A549 (cell line): ENCODE measurements at regions not wholly inside any gene's neighbourhood (a gene's known extent, or its start where the extent isn't known, plus 50 kb on each side); places are given as distances from the start of the nearest gene placed in this dataset.

ENCODE experiments used
- ATAC-seq, 2 experiments: fragments of 200-7000 bp in 1 of 2; fragments of >200 bp in 1 of 2; cut with Nextera tagmentation in 1 of 2; cut with Tn5 transposase in 1 of 2; 3 replicates each; pipeline versions ENCODE4 v1.8.0 to v1.9.1; 2018 to 2020; ENCODE audit warnings: mild to moderate bottlenecking in 1 of 2, moderate library complexity in 1 of 2
- CTCF ChIA-PET: fragments of 300-600 bp; sonication (Branson Sonifier 250); formaldehyde crosslinking; extraction: SDS; loops from one replicate; lab custom pipeline; 2021; ENCODE audit warnings: antibody characterized with exemption, inconsistent platforms; lab: Yijun Ruan, JAX
- POLR2A ChIA-PET: fragments of 350-600 bp; formaldehyde crosslinking; extraction: SDS; loops from one replicate; lab custom pipeline; 2021; ENCODE audit warnings: antibody characterized with exemption, inconsistent platforms; lab: Yijun Ruan, JAX
- DNase-seq, 2 experiments: peaks; one replicate each; pipeline versions ENCODE4 v3.0.0 to v3.0.0-alpha.2; 2011 to 2016; ENCODE audit warnings: low read depth in 1 of 2, low spot score in 1 of 2
- FAIRE-seq: peaks from 2 replicates; lab custom pipeline; 2011; peaks lifted over from hg19 to GRCh38; lab: Jason Lieb, UNC
- H3K27ac ChIP-seq, 2 experiments: fragments of >200 bp; sonication (Bioruptor Twin); formaldehyde crosslinking; 3 replicates each; pipeline ENCODE4 v1.5.1; 2016 to 2017
- H3K4me1 ChIP-seq: fragments of >200 bp; sonication (Bioruptor Twin); formaldehyde crosslinking; 3 replicates; pipeline ENCODE4 v1.6.1; 2016
- H3K4me2 ChIP-seq: fragments of >200 bp; sonication (Bioruptor Twin); formaldehyde crosslinking; 3 replicates; pipeline ENCODE4 v1.6.1; 2016
- H3K4me3 ChIP-seq: fragments of >200 bp; sonication (Bioruptor Twin); formaldehyde crosslinking; 3 replicates; pipeline ENCODE4 v1.5.1; 2016
- H3K9me3 ChIP-seq: fragments of >200 bp; sonication (Bioruptor Twin); formaldehyde crosslinking; 3 replicates; pipeline ENCODE4 v1.6.1; 2016
- BHLHE40 ChIP-seq: IDR thresholded peaks from 2 replicates; pipeline ENCODE4 v1.6.1; 2012; ENCODE audit warnings: low read depth, low read length, inconsistent platforms
- EHMT2 ChIP-seq: fragments of 200-600 bp; sonication (generic); IDR thresholded peaks from 2 replicates; pipeline ENCODE4 v1.6.1; 2016; ENCODE audit warnings: antibody characterized with exemption, low read depth, mild to moderate bottlenecking, moderate library complexity
- FOSB ChIP-seq: fragments of 250-450 bp; sonication (Bioruptor Pico); IDR thresholded peaks from 2 replicates; pipeline ENCODE4 v1.5.0; 2020; ENCODE audit warnings: mild to moderate bottlenecking, moderate library complexity
- FOSL2 ChIP-seq, 2 experiments: fragments of 450-650 bp in 1 of 2; fragments of >200 bp in 1 of 2; sonication (Bioruptor Twin) in 1 of 2; formaldehyde crosslinking; IDR thresholded peaks; 2 replicates each; pipeline versions ENCODE4 v1.5.0 to v1.6.1; 2016 to 2020; ENCODE audit warnings: mild to moderate bottlenecking in 1 of 2, moderate library complexity in 1 of 2
- FOXS1 ChIP-seq: fragments of 250-450 bp; sonication (Bioruptor Pico); IDR thresholded peaks from 2 replicates; pipeline ENCODE4 v1.5.0; 2020; ENCODE audit warnings: mild to moderate bottlenecking, moderate library complexity
- HDAC2 ChIP-seq: fragments of 200-600 bp; sonication (generic); IDR thresholded peaks from 2 replicates; pipeline ENCODE4 v1.6.1; 2016
- HEYL ChIP-seq: fragments of 250-450 bp; sonication (Bioruptor Pico); IDR thresholded peaks from 2 replicates; pipeline ENCODE4 v1.8.0; 2021; ENCODE audit warnings: mild to moderate bottlenecking, moderate library complexity
- KDM5A ChIP-seq: fragments of 200-600 bp; sonication (generic); IDR thresholded peaks from 2 replicates; pipeline ENCODE4 v1.6.1; 2016; ENCODE audit warnings: antibody characterized with exemption, mild to moderate bottlenecking
- POLR2A ChIP-seq: IDR thresholded peaks from 2 replicates; pipeline ENCODE4 v1.6.1; 2012; ENCODE audit warnings: mild to moderate bottlenecking, low read length
- POLR2AphosphoS2 ChIP-seq: conservative IDR thresholded peaks from 2 replicates; pipeline ENCODE4 v1.6.1; 2012; ENCODE audit warnings: low read length, improper control_type of control experiment, inconsistent platforms
- RAD21 ChIP-seq, 2 experiments: fragments of >200 bp in 1 of 2; sonication (Bioruptor Twin) in 1 of 2; formaldehyde crosslinking in 1 of 2; IDR thresholded peaks in 1 of 2; conservative IDR thresholded peaks in 1 of 2; 2 replicates in 1 of 2; 3 replicates in 1 of 2; pipeline ENCODE4 v1.6.1; 2012 to 2018; ENCODE audit warnings: inconsistent platforms in 1 of 2
- SREBF2 ChIP-seq: fragments of 450-650 bp; IDR thresholded peaks from 2 replicates; pipeline ENCODE4 v1.6.1; 2014; ENCODE audit warnings: mild to moderate bottlenecking, moderate library complexity
- WGBS: methylation state at CpG from one replicate; pipeline ENCODE4 v1.1.6; 2017; ENCODE audit errors: missing lambda C conversion rate; 5-methylcytosine and 5-hydroxymethylcytosine counted together
- TF ChIP-seq, protein P1 (sequence below): fragments of >200 bp; sonication (Bioruptor Twin); formaldehyde crosslinking; IDR thresholded peaks from 2 replicates; pipeline ENCODE4 v1.6.1; 2016
- TF ChIP-seq, protein P2 (sequence below): fragments of >200 bp; sonication (Bioruptor Twin); formaldehyde crosslinking; IDR thresholded peaks from 3 replicates; pipeline ENCODE4 v1.6.1; 2016
- TF ChIP-seq, protein P3 (sequence below): fragments of 150-350 bp; IDR thresholded peaks from 2 replicates; pipeline ENCODE4 v1.6.1; 2014; ENCODE audit warnings: low read depth, mild to moderate bottlenecking, low read length
- TF ChIP-seq, protein P4 (sequence below): fragments of >200 bp; sonication (Bioruptor Twin); formaldehyde crosslinking; IDR thresholded peaks from 3 replicates; pipeline ENCODE4 v1.5.1; 2016

DNA sequence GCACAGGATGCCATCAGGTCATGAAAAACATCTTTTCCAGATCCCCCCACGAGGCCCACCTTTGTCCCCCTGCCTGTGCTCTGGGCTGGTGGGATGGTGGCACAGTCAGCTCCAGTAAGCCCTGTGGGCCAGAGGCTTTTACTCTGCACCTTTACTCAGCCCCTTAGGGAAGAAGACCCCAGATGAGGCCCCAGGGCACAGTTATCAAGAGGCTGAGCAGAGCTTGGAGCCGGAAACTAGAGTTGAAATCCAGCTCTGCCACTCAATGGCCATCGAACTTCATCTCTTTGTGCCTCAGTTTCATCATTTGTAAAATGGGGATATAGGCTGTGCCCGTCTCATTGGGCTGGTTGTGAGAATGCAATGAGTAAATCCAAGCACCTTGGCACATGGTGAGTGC, 81.7 kb upstream of the TOX2 start:
- Histone ChIP-seq H3K4me1 (no peaks in the 10 kb centered on the region), H3K4me3 (no peak overlapping the region), H3K4me2 (no peak overlapping the region), H3K9me3 (peaks cover 6% of the 10 kb centered on the region; the same call in 1 of the 3 replicates), H3K27ac (no peak overlapping the region)
- DNase-seq (no peak), FAIRE-seq (no peak)
- WGBS, result 42% methylated on average over 4 of the region's 4 CpGs
- CTCF ChIA-PET, result no interaction called here
- TF ChIP-seq, protein P1, sequence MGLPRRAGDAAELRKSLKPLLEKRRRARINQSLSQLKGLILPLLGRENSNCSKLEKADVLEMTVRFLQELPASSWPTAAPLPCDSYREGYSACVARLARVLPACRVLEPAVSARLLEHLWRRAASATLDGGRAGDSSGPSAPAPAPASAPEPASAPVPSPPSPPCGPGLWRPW, result no peak
- TF ChIP-seq, protein P2, sequence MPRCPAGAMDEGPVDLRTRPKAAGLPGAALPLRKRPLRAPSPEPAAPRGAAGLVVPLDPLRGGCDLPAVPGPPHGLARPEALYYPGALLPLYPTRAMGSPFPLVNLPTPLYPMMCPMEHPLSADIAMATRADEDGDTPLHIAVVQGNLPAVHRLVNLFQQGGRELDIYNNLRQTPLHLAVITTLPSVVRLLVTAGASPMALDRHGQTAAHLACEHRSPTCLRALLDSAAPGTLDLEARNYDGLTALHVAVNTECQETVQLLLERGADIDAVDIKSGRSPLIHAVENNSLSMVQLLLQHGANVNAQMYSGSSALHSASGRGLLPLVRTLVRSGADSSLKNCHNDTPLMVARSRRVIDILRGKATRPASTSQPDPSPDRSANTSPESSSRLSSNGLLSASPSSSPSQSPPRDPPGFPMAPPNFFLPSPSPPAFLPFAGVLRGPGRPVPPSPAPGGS, result no peak
- TF ChIP-seq SREBF2 (no peak), EHMT2 (no peak), FOSL2 (IDR thresholded peaks at IDR 0.05) (no peak), FOSL2 (CRISPR knock-in tag; IDR thresholded peaks at IDR 0.05) (no peak), RAD21 (conservative IDR thresholded peaks at IDR 0.05 in 1 of 2, IDR thresholded peaks at IDR 0.05 in 1 of 2) (no peak), KDM5A (no peak), POLR2AphosphoS2 (no peak)
- TF ChIP-seq, protein P3, sequence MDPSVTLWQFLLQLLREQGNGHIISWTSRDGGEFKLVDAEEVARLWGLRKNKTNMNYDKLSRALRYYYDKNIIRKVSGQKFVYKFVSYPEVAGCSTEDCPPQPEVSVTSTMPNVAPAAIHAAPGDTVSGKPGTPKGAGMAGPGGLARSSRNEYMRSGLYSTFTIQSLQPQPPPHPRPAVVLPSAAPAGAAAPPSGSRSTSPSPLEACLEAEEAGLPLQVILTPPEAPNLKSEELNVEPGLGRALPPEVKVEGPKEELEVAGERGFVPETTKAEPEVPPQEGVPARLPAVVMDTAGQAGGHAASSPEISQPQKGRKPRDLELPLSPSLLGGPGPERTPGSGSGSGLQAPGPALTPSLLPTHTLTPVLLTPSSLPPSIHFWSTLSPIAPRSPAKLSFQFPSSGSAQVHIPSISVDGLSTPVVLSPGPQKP, result no peak
- TF ChIP-seq, protein P4, sequence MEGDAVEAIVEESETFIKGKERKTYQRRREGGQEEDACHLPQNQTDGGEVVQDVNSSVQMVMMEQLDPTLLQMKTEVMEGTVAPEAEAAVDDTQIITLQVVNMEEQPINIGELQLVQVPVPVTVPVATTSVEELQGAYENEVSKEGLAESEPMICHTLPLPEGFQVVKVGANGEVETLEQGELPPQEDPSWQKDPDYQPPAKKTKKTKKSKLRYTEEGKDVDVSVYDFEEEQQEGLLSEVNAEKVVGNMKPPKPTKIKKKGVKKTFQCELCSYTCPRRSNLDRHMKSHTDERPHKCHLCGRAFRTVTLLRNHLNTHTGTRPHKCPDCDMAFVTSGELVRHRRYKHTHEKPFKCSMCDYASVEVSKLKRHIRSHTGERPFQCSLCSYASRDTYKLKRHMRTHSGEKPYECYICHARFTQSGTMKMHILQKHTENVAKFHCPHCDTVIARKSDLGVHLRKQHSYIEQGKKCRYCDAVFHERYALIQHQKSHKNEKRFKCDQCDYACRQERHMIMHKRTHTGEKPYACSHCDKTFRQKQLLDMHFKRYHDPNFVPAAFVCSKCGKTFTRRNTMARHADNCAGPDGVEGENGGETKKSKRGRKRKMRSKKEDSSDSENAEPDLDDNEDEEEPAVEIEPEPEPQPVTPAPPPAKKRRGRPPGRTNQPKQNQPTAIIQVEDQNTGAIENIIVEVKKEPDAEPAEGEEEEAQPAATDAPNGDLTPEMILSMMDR, result no peak
- TF ChIP-seq, all 56 proteins: peak for 0
- POLR2A ChIA-PET, result no interaction called here
- ATAC-seq, result no peak

DNA sequence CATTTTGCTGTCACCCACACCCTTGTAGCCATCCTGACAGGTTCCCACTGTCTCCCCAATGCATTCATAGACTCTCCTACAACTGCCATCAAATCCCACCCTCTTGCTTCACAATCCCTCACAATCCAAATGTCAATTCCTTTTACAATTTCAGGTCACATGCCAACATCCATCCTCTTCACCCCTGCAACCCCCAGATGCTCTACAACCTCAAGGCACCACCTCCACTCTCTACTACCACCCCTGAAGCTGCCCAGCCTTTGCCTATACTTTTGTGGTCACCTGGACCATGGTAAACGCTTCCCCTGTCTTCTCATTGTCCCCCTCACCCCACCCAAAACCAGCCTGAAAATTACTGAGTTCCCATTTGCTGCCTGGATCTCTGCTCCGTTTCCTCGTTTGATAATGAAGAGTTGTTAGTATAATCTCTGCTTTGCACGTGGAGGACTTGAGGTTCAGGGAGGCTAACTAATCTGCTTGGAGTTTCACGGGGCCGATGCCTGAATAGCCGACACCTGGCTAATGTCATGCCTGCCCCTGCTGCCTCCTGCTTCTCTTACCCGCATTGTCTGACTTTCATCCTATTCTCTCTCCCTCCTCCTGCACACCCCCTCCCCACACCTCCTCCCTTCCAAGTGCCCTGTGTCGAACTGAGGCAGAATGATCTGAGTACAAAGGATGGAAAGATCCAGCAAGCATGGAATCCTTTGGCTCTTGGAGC, 82.4 kb upstream of the TOX2 start:
- TF ChIP-seq, protein P3, result no peak
- TF ChIP-seq FOSB, result no peak
- TF ChIP-seq FOXS1 (CRISPR knock-in tag), result no peak
- no peak for TF ChIP-seq HEYL (CRISPR knock-in tag)
- TF ChIP-seq HDAC2, result no peak
- no peak for TF ChIP-seq BHLHE40
- TF ChIP-seq POLR2A, result no peak
- no peak for TF ChIP-seq POLR2AphosphoS2
- ATAC-seq, result no peak
- ChIA-PET CTCF (no interaction called here), POLR2A (no interaction called here)
- Histone ChIP-seq H3K27ac (no peak overlapping the region), H3K4me2 (no peak overlapping the region), H3K4me1 (no peaks in the 10 kb centered on the region), H3K4me3 (no peak overlapping the region), H3K9me3 (peaks cover 6% of the 10 kb centered on the region; the same call in 1 of the 3 replicates)
- DNase-seq, result no peak
- FAIRE-seq, result no peak
- 43% methylated on average over 9 of the region's 9 CpGs for WGBS
